NCI-H1105 (cell line): ENCODE measurements at regions not wholly inside any gene's neighbourhood (a gene's known extent, or its start where the extent isn't known, plus 50 kb on each side); places are given as distances from the start of the nearest gene placed in this dataset.

Source experiments
- DNase-seq: peaks from one replicate; lab custom pipeline; 2025; lab: John Stamatoyannopoulos, UW

- DNase-seq, result no peak
These were observed 372.0 kb downstream of the ARAP2 start for GRCh38 chr4:35872273-35872672.

- DNase-seq, result no peak
These were observed 364.8 kb downstream of the ARAP2 start for GRCh38 chr4:35879479-35879878.

- DNase-seq, result no peak
These were observed 361.2 kb downstream of the ARAP2 start for GRCh38 chr4:35883108-35883507.

GRCh38 chr4:35884714-35885480 is 359.4 kb downstream of the ARAP2 start:
- DNase-seq, result no peak

GRCh38 chr4:35897808-35898207 is 346.5 kb downstream of the ARAP2 start:
- no peak for DNase-seq

- no peak for DNase-seq
These were observed 343.7 kb downstream of the ARAP2 start for GRCh38 chr4:35900286-35901243.

GRCh38 chr4:35912174-35912573 is 332.1 kb downstream of the ARAP2 start:
- no peak for DNase-seq

GRCh38 chr4:35918491-35918977 is 325.8 kb downstream of the ARAP2 start:
- no peak for DNase-seq

- DNase-seq, result no peak
These were observed 318.5 kb downstream of the ARAP2 start for GRCh38 chr4:35925806-35926205.

- DNase-seq, result no peak
These were observed 317.5 kb downstream of the ARAP2 start for GRCh38 chr4:35926788-35927187.

GRCh38 chr4:35933901-35934300 is 310.4 kb downstream of the ARAP2 start:
- DNase-seq, result no peak

- no peak for DNase-seq
These were observed 309.9 kb downstream of the ARAP2 start for GRCh38 chr4:35934320-35934981.

- no peak for DNase-seq
These were observed 305.4 kb downstream of the ARAP2 start for GRCh38 chr4:35938936-35939335.

GRCh38 chr4:35939751-35940150 is 304.6 kb downstream of the ARAP2 start:
- no peak for DNase-seq

GRCh38 chr4:35942092-35942491 is 302.2 kb downstream of the ARAP2 start:
- no peak for DNase-seq

- DNase-seq, result no peak
These were observed 300.7 kb downstream of the ARAP2 start for GRCh38 chr4:35943606-35944005.

- DNase-seq, result no peak
These were observed 296.1 kb downstream of the ARAP2 start for GRCh38 chr4:35948171-35948570.

- DNase-seq, result no peak
These were observed 293.9 kb downstream of the ARAP2 start for GRCh38 chr4:35950442-35950841.

- DNase-seq, result no peak
These were observed 291.6 kb downstream of the ARAP2 start for GRCh38 chr4:35952751-35953150.

GRCh38 chr4:35963383-35963782 is 280.9 kb downstream of the ARAP2 start:
- DNase-seq, result no peak

- DNase-seq, result no peak
These were observed 280.3 kb downstream of the ARAP2 start for GRCh38 chr4:35963974-35964515.

GRCh38 chr4:35965300-35965699 is 279.0 kb downstream of the ARAP2 start:
- no peak for DNase-seq
